ENCODE measurements at regions not wholly inside any gene's neighbourhood (a gene's known extent, or its start where the extent isn't known, plus 50 kb on each side); places are given as distances from the start of the nearest gene placed in this dataset.
"Not testable (repeated sequence)": the region's sequence is repeated elsewhere in the genome, so short reads cannot be mapped to it uniquely, and the experiment has no call there.

- DNase-seq (ENCODE audit: low spot score) = peak; percentile 3
- in situ Hi-C loops (cut with MboI; ENCODE audit: low sequenced_read_pairs, unreplicated experiment) = no loop called here
- no peak for TF ChIP-seq CTCF (IDR thresholded peaks at IDR 0.05; ENCODE audit: borderline replicate concordance, control extremely low read depth, extremely low read depth, insufficient read depth, missing control alignments)
Measured at GRCh38 chr11:134589129-134589528, 177.1 kb upstream of the B3GAT1 start.

GRCh38 chr11:134588460-134589110 lies 176.5 kb upstream of the B3GAT1 start:
- DNase-seq (ENCODE audit: low spot score); in situ Hi-C loops (cut with MboI; ENCODE audit: low sequenced_read_pairs, unreplicated experiment): not testable (repeated sequence)

- in situ Hi-C loops (cut with MboI; ENCODE audit: low sequenced_read_pairs, unreplicated experiment) = no loop called here
- TF ChIP-seq CTCF (IDR thresholded peaks at IDR 0.05; ENCODE audit: borderline replicate concordance, control extremely low read depth, extremely low read depth, insufficient read depth, missing control alignments) = no peak
- DNase-seq (ENCODE audit: low spot score) = peak; percentile 10
Measured at GRCh38 chr11:134587345-134587744, 175.3 kb upstream of the B3GAT1 start.

- in situ Hi-C loops (cut with MboI; ENCODE audit: low sequenced_read_pairs, unreplicated experiment) = no loop called here
- no peak for TF ChIP-seq CTCF (IDR thresholded peaks at IDR 0.05; ENCODE audit: borderline replicate concordance, control extremely low read depth, extremely low read depth, insufficient read depth, missing control alignments)
- peak; percentile 6 for DNase-seq (ENCODE audit: low spot score)
Measured at GRCh38 chr11:134586726-134587125, 174.7 kb upstream of the B3GAT1 start.

GRCh38 chr11:134585666-134586610 lies 173.9 kb upstream of the B3GAT1 start:
- DNase-seq (ENCODE audit: low spot score) = peak; percentile 13
- in situ Hi-C loops (cut with MboI; ENCODE audit: low sequenced_read_pairs, unreplicated experiment) = no loop called here
- no peak for TF ChIP-seq CTCF (IDR thresholded peaks at IDR 0.05; ENCODE audit: borderline replicate concordance, control extremely low read depth, extremely low read depth, insufficient read depth, missing control alignments)

GRCh38 chr11:134584706-134585445 lies 172.8 kb upstream of the B3GAT1 start:
- in situ Hi-C loops (cut with MboI; ENCODE audit: low sequenced_read_pairs, unreplicated experiment) = no loop called here
- no peak for TF ChIP-seq CTCF (IDR thresholded peaks at IDR 0.05; ENCODE audit: borderline replicate concordance, control extremely low read depth, extremely low read depth, insufficient read depth, missing control alignments)
- peak; percentile 30 for DNase-seq (ENCODE audit: low spot score)

Data from GM13976 (cell line).